Smooth muscle cell (in vitro differentiated cells): ENCODE measurements at regions not wholly inside any gene's neighbourhood (a gene's known extent, or its start where the extent isn't known, plus 50 kb on each side); places are given as distances from the start of the nearest gene placed in this dataset.

Experiments used
- DNase-seq: peaks from one replicate; lab custom pipeline; 2025; ENCODE audit not compliant: unreplicated experiment; lab: John Stamatoyannopoulos, UW
- H2AFZ ChIP-seq: fragments of 200-600 bp; sonication (generic); 2 replicates; pipeline ENCODE4 v1.6.0; 2016; ENCODE audit warnings: antibody characterized with exemption, low read depth, mild to moderate bottlenecking
- H3F3A ChIP-seq: fragments of 200-600 bp; sonication (generic); 2 replicates; pipeline ENCODE4 v1.6.0; 2017; ENCODE audit warnings: antibody characterized with exemption, low read depth
- H3K27ac ChIP-seq: fragments of 200-600 bp; sonication (generic); 2 replicates; pipeline ENCODE4 v1.5.1; 2016; ENCODE audit warnings: low read depth, mild to moderate bottlenecking
- H3K27me3 ChIP-seq: fragments of 200-600 bp; sonication (generic); 2 replicates; pipeline ENCODE4 v1.6.1; 2016; ENCODE audit warnings: low read depth, mild to moderate bottlenecking
- H3K36me3 ChIP-seq: fragments of 200-600 bp; sonication (generic); 2 replicates; pipeline ENCODE4 v1.5.1; 2016; ENCODE audit warnings: low read depth
- H3K4me1 ChIP-seq: fragments of 200-600 bp; sonication (generic); 2 replicates; pipeline ENCODE4 v1.5.1; 2016; ENCODE audit warnings: low read depth
- H3K4me2 ChIP-seq: fragments of 200-600 bp; sonication (generic); 2 replicates; pipeline ENCODE4 v1.6.0; 2016; ENCODE audit warnings: mild to moderate bottlenecking
- H3K4me3 ChIP-seq: fragments of 200-600 bp; sonication (generic); 2 replicates; pipeline ENCODE4 v1.5.1; 2016; ENCODE audit warnings: mild to moderate bottlenecking
- H3K79me2 ChIP-seq: fragments of 200-600 bp; sonication (generic); 2 replicates; pipeline ENCODE4 v1.6.0; 2016; ENCODE audit warnings: low read depth, mild to moderate bottlenecking
- H3K9ac ChIP-seq: fragments of 200-600 bp; sonication (generic); 2 replicates; pipeline ENCODE4 v1.6.0; 2016; ENCODE audit warnings: low read depth
- H3K9me3 ChIP-seq: fragments of 200-600 bp; sonication (generic); replicated peaks from 2 replicates; pipeline ENCODE4 v1.5.1; 2016; ENCODE audit warnings: low read depth
- H4K20me1 ChIP-seq: fragments of 200-600 bp; sonication (generic); 2 replicates; pipeline ENCODE4 v1.6.0; 2016; ENCODE audit warnings: low read depth
- CTCF ChIP-seq: fragments of 200-600 bp; sonication (generic); IDR thresholded peaks from 2 replicates; pipeline ENCODE4 v1.5.1; 2017; ENCODE audit warnings: borderline replicate concordance, mild to moderate bottlenecking, antibody characterized with exemption; ENCODE audit not compliant: insufficient read depth, poor library complexity, severe bottlenecking
- WGBS: methylation state at CpG from one replicate; pipeline ENCODE4 v1.1.7; 2016; ENCODE audit warnings: low lambda C conversion rate; 5-methylcytosine and 5-hydroxymethylcytosine counted together

GRCh38 chr9:20276762-20277161 lies 345.5 kb downstream of the MLLT3 start:
- Histone ChIP-seq H2AFZ (no peak overlapping the region), H3K4me1 (no peaks in the 10 kb centered on the region), H4K20me1 (no peaks in the 10 kb centered on the region), H3F3A (no peaks in the 10 kb centered on the region), H3K4me2 (no peak overlapping the region), H3K4me3 (no peak overlapping the region), H3K9me3 (no peaks in the 10 kb centered on the region), H3K27ac (no peak overlapping the region), H3K27me3 (no peaks in the 10 kb centered on the region), H3K79me2 (no peaks in the 10 kb centered on the region), H3K9ac (no peak overlapping the region), H3K36me3 (no peaks in the 10 kb centered on the region)
- no peak for TF ChIP-seq CTCF
- 97% methylated on average over 2 of the region's 2 CpGs for WGBS
- DNase-seq = no peak

GRCh38 chr9:20271723-20272122 lies 350.6 kb downstream of the MLLT3 start:
- WGBS = 84% methylated on average over 2 of the region's 2 CpGs

GRCh38 chr9:20271096-20271495 lies 351.2 kb downstream of the MLLT3 start:
- Histone ChIP-seq H3K4me3 (no peak overlapping the region), H3K9me3 (no peaks in the 10 kb centered on the region), H3F3A (no peaks in the 10 kb centered on the region), H4K20me1 (no peaks in the 10 kb centered on the region), H3K9ac (no peak overlapping the region), H3K79me2 (no peaks in the 10 kb centered on the region), H3K4me2 (peak overlapping the region; percentile 50), H3K27me3 (no peaks in the 10 kb centered on the region), H3K4me1 (peaks cover 10% of the 10 kb centered on the region), H3K36me3 (no peaks in the 10 kb centered on the region), H3K27ac (peak overlapping the region; percentile 49), H2AFZ (no peak overlapping the region)
- 18% methylated on average over 1 of the region's 1 CpG for WGBS
- no peak for TF ChIP-seq CTCF
- DNase-seq = no peak

More at GRCh38 chr9:20271723-20272122, 350.6 kb downstream of the MLLT3 start:
- no peaks in the 10 kb centered on the region for H4K20me1 ChIP-seq
- DNase-seq = no peak
- no peaks in the 10 kb centered on the region for H3K9me3 ChIP-seq
- peak; percentile 10 for TF ChIP-seq CTCF
- no peaks in the 10 kb centered on the region for H3K36me3 ChIP-seq
- H2AFZ ChIP-seq = no peak overlapping the region
- no peak overlapping the region for H3K4me3 ChIP-seq
- H3K27ac ChIP-seq = peak overlapping the region; percentile 49
- no peaks in the 10 kb centered on the region for H3F3A ChIP-seq
- peaks cover 10% of the 10 kb centered on the region for H3K4me1 ChIP-seq
- H3K27me3 ChIP-seq = no peaks in the 10 kb centered on the region
- H3K4me2 ChIP-seq = peak overlapping the region; percentile 50
- no peak overlapping the region for H3K9ac ChIP-seq
- H3K79me2 ChIP-seq = no peaks in the 10 kb centered on the region

- Histone ChIP-seq H4K20me1 (no peaks in the 10 kb centered on the region), H3K27me3 (no peaks in the 10 kb centered on the region), H3K36me3 (no peaks in the 10 kb centered on the region), H2AFZ (no peak overlapping the region), H3K79me2 (no peaks in the 10 kb centered on the region), H3F3A (no peaks in the 10 kb centered on the region), H3K4me3 (no peak overlapping the region), H3K9ac (no peak overlapping the region), H3K27ac (no peak overlapping the region), H3K4me2 (no peak overlapping the region), H3K4me1 (peaks cover 10% of the 10 kb centered on the region), H3K9me3 (no peaks in the 10 kb centered on the region)
- WGBS = 59% methylated on average over 1 of the region's 1 CpG
- TF ChIP-seq CTCF = no peak
- no peak for DNase-seq
Measured at GRCh38 chr9:20270161-20270560, 352.1 kb downstream of the MLLT3 start.
